SK-N-SH treated with all-trans-retinoic acid at 6 μM for 48 hours (cell line): ENCODE measurements at regions not wholly inside any gene's neighbourhood (a gene's known extent, or its start where the extent isn't known, plus 50 kb on each side); places are given as distances from the start of the nearest gene placed in this dataset.

ENCODE experiments used
- CREB5 ChIP-seq: fragments of 250-450 bp; sonication (Bioruptor Pico); IDR thresholded peaks from 2 replicates; pipeline ENCODE4 v1.5.1; 2020; ENCODE audit warnings: low read depth, mild to moderate bottlenecking, moderate library complexity
- ESRRG ChIP-seq: fragments of 250-450 bp; sonication (Bioruptor Pico); IDR thresholded peaks from 2 replicates; pipeline ENCODE4 v1.6.1; 2021; ENCODE audit warnings: mild to moderate bottlenecking
- GLIS3 ChIP-seq: fragments of 250-450 bp; sonication (Bioruptor Pico); IDR thresholded peaks from 2 replicates; pipeline ENCODE4 v1.5.0; 2020; ENCODE audit warnings: mild to moderate bottlenecking, moderate library complexity
- PPARA ChIP-seq: fragments of 250-450 bp; sonication (Bioruptor Pico); IDR thresholded peaks from 2 replicates; pipeline ENCODE4 v1.5.0; 2020; ENCODE audit warnings: mild to moderate bottlenecking, borderline replicate concordance
- ZC3H10 ChIP-seq: fragments of 250-450 bp; sonication (Bioruptor Pico); IDR thresholded peaks from 2 replicates; pipeline ENCODE4 v1.5.1; 2021; ENCODE audit warnings: mild to moderate bottlenecking, moderate library complexity
- ZFP3 ChIP-seq: fragments of 250-450 bp; sonication (Bioruptor Pico); IDR thresholded peaks from 2 replicates; pipeline ENCODE4 v1.5.0; 2020; ENCODE audit warnings: mild to moderate bottlenecking, moderate library complexity
- ZNF565 ChIP-seq: fragments of 450-650 bp; formaldehyde crosslinking; conservative IDR thresholded peaks from 2 replicates; pipeline ENCODE4 v1.5.0; 2020; ENCODE audit warnings: low read depth, mild to moderate bottlenecking, moderate library complexity
- TF ChIP-seq, protein P1 (sequence below): fragments of 250-450 bp; sonication (Bioruptor Pico); IDR thresholded peaks from 2 replicates; pipeline ENCODE4 v1.8.0; 2020; ENCODE audit warnings: mild to moderate bottlenecking, moderate library complexity, borderline replicate concordance

DNA sequence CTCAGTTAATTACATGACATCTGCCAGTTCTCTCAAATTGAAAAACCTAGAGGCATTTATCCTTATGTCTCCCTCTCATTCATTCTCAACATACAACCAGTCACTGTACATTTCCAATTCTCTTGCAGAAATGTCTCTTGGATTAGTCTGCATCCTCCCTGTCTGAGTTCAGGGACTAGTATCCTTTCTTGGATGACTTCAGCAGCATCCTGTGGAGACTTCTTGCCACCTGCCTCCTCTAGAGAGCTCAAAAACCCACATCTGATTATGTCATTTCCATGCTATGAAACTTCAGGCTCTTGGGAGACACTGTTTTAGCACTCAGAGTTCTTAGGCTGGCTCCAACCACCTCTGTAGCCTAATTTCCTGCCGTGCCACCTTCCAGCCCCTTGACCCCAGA, 515.1 kb upstream of the DIPK2B start:
- TF ChIP-seq ZNF565 (CRISPR knock-in tag) (no peak), ZC3H10 (no peak), ESRRG (CRISPR knock-in tag) (no peak), ZFP3 (CRISPR knock-in tag) (no peak), GLIS3 (CRISPR knock-in tag) (no peak), PPARA (CRISPR knock-in tag) (no peak), CREB5 (CRISPR knock-in tag) (no peak)
- TF ChIP-seq, protein P1, sequence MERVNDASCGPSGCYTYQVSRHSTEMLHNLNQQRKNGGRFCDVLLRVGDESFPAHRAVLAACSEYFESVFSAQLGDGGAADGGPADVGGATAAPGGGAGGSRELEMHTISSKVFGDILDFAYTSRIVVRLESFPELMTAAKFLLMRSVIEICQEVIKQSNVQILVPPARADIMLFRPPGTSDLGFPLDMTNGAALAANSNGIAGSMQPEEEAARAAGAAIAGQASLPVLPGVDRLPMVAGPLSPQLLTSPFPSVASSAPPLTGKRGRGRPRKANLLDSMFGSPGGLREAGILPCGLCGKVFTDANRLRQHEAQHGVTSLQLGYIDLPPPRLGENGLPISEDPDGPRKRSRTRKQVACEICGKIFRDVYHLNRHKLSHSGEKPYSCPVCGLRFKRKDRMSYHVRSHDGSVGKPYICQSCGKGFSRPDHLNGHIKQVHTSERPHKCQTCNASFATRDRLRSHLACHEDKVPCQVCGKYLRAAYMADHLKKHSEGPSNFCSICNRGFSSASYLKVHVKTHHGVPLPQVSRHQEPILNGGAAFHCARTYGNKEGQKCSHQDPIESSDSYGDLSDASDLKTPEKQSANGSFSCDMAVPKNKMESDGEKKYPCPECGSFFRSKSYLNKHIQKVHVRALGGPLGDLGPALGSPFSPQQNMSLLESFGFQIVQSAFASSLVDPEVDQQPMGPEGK (CRISPR knock-in tag) = no peak
